ENCODE measurements at regions not wholly inside any gene's neighbourhood (a gene's known extent, or its start where the extent isn't known, plus 50 kb on each side); places are given as distances from the start of the nearest gene placed in this dataset.

DNA sequence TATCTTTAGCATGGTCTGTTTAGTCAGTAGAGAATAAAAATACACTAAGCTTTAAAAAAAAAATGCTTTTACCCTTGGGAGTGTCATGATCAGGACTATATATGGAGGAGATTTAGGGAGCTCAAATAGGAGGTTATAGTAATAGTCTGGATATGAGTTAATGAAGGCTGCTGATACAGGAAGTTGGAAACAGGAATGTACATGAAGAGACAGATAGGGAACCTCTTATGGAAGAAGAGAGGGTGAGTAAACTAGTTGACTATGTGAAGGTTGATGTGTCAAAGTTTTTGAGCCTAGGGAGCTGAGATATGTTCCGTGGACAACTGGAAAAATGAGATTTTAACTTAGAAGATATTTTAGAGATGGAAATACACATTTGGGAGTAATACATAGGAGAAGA is 472.0 kb upstream of the FZD8 start:
- H3K4me1 ChIP-seq (ENCODE audit: control insufficient read depth, insufficient read depth, low read length) = peaks cover 35% of the 10 kb centered on the region
- no peak overlapping the region for H3K9ac ChIP-seq (ENCODE audit: low read length)
- H3K27me3 ChIP-seq (replicated peaks; ENCODE audit: control insufficient read depth, insufficient read depth, low read length) = peaks cover 3% of the 10 kb centered on the region
- no peak overlapping the region for H3K4me3 ChIP-seq (ENCODE audit: low read length)
- DNase-seq (ENCODE audit: low read depth) = peak; percentile 0
- H3K9me3 ChIP-seq (ENCODE audit: control insufficient read depth, low read length) = no peaks in the 10 kb centered on the region
- H3K36me3 ChIP-seq (ENCODE audit: control insufficient read depth, insufficient read depth, low read length, severe bottlenecking) = no peaks in the 10 kb centered on the region

- Histone ChIP-seq H3K9ac (ENCODE audit: low read length) (no peak overlapping the region), H3K36me3 (ENCODE audit: control insufficient read depth, insufficient read depth, low read length, severe bottlenecking) (no peaks in the 10 kb centered on the region), H3K27me3 (replicated peaks; ENCODE audit: control insufficient read depth, insufficient read depth, low read length) (no peaks in the 10 kb centered on the region), H3K4me3 (ENCODE audit: low read length) (no peak overlapping the region), H3K4me1 (ENCODE audit: control insufficient read depth, insufficient read depth, low read length) (peaks cover 35% of the 10 kb centered on the region), H3K9me3 (ENCODE audit: control insufficient read depth, low read length) (no peaks in the 10 kb centered on the region)
- no peak for DNase-seq (ENCODE audit: low read depth)
Observed at GRCh38 chr10:36111676-36112075, 469.6 kb upstream of the FZD8 start.

DNA sequence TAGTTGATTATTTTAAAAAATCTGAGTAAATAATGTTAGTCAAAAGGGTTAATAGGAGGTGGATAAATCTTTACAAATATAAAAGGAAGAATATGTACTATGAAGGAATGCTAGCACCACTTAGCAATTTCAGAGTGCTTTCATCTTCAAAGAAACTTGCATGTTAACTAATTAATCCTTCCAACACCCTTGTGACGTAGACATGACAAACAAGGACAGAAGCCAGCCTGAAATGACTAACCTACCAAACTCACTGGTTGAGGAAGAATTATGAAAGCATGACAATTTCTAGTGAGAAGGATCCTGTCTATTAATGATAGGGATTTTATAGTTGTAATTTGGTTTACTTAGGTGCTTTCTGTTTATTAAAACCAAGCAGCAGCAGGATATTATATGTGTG is 468.0 kb upstream of the FZD8 start:
- Histone ChIP-seq H3K4me3 (ENCODE audit: low read length) (peak overlapping the region; percentile 14), H3K4me1 (ENCODE audit: control insufficient read depth, insufficient read depth, low read length) (peaks cover 28% of the 10 kb centered on the region), H3K27me3 (replicated peaks; ENCODE audit: control insufficient read depth, insufficient read depth, low read length) (no peaks in the 10 kb centered on the region), H3K9ac (ENCODE audit: low read length) (no peak overlapping the region), H3K36me3 (ENCODE audit: control insufficient read depth, insufficient read depth, low read length, severe bottlenecking) (no peaks in the 10 kb centered on the region), H3K9me3 (ENCODE audit: control insufficient read depth, low read length) (no peaks in the 10 kb centered on the region)
- DNase-seq (ENCODE audit: low read depth) = no peak

DNA sequence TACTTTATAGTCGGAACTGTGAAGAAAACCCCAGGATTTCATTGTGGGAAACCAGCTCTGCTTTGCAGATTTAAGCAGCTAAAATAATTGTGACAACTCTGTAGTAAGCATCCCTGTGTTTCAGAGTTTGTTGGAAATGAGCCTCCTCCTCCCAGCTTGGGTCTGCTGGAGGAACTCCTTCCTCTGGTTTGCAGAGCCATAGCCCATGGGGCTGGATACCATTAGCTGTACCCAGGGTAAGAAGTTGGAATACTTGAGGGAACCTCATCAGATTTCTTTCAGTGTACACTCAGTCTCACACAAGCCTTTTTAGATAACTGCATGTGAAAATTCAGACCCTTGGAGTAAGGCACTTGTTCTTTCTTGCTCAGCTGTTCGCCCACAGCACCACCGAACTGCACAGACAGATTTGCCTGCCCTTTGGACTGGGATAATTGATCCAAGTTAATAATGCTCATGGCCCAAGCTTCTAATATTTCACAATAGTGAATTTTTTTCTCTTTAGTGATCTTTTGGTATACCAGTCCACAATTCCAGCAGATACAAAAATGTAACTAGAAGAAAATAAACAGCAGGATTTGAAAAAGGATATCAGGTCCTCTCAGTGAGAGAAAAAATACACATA is 467.4 kb upstream of the FZD8 start:
- Histone ChIP-seq H3K4me1 (ENCODE audit: control insufficient read depth, insufficient read depth, low read length) (peaks cover 25% of the 10 kb centered on the region), H3K27me3 (replicated peaks; ENCODE audit: control insufficient read depth, insufficient read depth, low read length) (no peaks in the 10 kb centered on the region), H3K36me3 (ENCODE audit: control insufficient read depth, insufficient read depth, low read length, severe bottlenecking) (no peaks in the 10 kb centered on the region), H3K4me3 (ENCODE audit: low read length) (no peak overlapping the region), H3K9ac (ENCODE audit: low read length) (no peak overlapping the region), H3K9me3 (ENCODE audit: control insufficient read depth, low read length) (no peaks in the 10 kb centered on the region)
- peak; percentile 25 for DNase-seq (ENCODE audit: low read depth)

DNA sequence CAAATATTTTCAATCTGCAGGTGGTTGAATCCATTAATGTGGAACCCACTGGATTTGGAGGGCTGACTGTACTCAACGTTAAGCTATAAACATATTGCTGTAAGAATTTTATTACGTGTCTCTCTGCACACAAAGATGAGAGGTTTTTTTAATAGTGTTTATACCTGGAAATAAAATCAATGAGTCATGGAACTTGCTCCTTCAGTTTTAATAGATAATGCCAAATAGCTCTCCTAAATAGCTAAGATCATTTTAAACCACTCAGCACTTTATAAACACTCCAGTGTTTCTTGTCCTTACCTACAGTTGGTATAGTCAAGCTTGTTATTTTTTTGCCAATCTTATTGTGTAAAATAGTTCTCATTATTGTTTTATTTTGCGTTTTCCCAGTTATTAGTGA is 455.6 kb upstream of the FZD8 start:
- Histone ChIP-seq H3K9me3 (ENCODE audit: control insufficient read depth, low read length) (peaks cover 5% of the 10 kb centered on the region), H3K36me3 (ENCODE audit: control insufficient read depth, insufficient read depth, low read length, severe bottlenecking) (no peaks in the 10 kb centered on the region), H3K9ac (ENCODE audit: low read length) (no peak overlapping the region), H3K27me3 (replicated peaks; ENCODE audit: control insufficient read depth, insufficient read depth, low read length) (no peaks in the 10 kb centered on the region), H3K4me3 (ENCODE audit: low read length) (no peak overlapping the region), H3K4me1 (ENCODE audit: control insufficient read depth, insufficient read depth, low read length) (no peaks in the 10 kb centered on the region)
- no peak for DNase-seq (ENCODE audit: low read depth)

DNA sequence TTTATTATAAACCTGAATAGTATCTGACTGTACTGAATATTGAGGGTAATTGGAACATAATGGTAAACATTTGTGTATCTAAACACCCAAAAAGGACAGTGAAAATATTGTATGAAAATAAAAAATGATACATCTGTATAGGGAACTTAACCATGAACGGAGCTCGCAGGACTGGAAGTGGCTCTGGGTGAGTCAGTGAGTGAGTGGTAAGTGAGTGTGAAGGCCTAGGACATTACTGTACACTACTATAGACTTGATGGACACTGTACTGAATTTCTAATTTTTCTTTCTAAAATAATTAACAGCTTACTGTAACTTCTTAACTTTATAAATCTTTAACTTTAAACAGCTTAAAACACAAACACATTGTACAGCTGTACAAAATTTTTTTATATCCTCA is 454.5 kb upstream of the FZD8 start:
- peak; percentile 5 for DNase-seq (ENCODE audit: low read depth)
- no peak overlapping the region for H3K4me3 ChIP-seq (ENCODE audit: low read length)
- peaks cover 5% of the 10 kb centered on the region for H3K9me3 ChIP-seq (ENCODE audit: control insufficient read depth, low read length)
- no peaks in the 10 kb centered on the region for H3K27me3 ChIP-seq (replicated peaks; ENCODE audit: control insufficient read depth, insufficient read depth, low read length)
- no peak overlapping the region for H3K9ac ChIP-seq (ENCODE audit: low read length)
- no peaks in the 10 kb centered on the region for H3K36me3 ChIP-seq (ENCODE audit: control insufficient read depth, insufficient read depth, low read length, severe bottlenecking)
- no peaks in the 10 kb centered on the region for H3K4me1 ChIP-seq (ENCODE audit: control insufficient read depth, insufficient read depth, low read length)

- Histone ChIP-seq H3K4me1 (ENCODE audit: control insufficient read depth, insufficient read depth, low read length) (no peaks in the 10 kb centered on the region), H3K27me3 (replicated peaks; ENCODE audit: control insufficient read depth, insufficient read depth, low read length) (no peaks in the 10 kb centered on the region), H3K9me3 (ENCODE audit: control insufficient read depth, low read length) (no peaks in the 10 kb centered on the region), H3K36me3 (ENCODE audit: control insufficient read depth, insufficient read depth, low read length, severe bottlenecking) (no peaks in the 10 kb centered on the region), H3K9ac (ENCODE audit: low read length) (no peak overlapping the region), H3K4me3 (ENCODE audit: low read length) (no peak overlapping the region)
- no peak for DNase-seq (ENCODE audit: low read depth)
Observed at GRCh38 chr10:36094096-36094495, 452.0 kb upstream of the FZD8 start.

DNA sequence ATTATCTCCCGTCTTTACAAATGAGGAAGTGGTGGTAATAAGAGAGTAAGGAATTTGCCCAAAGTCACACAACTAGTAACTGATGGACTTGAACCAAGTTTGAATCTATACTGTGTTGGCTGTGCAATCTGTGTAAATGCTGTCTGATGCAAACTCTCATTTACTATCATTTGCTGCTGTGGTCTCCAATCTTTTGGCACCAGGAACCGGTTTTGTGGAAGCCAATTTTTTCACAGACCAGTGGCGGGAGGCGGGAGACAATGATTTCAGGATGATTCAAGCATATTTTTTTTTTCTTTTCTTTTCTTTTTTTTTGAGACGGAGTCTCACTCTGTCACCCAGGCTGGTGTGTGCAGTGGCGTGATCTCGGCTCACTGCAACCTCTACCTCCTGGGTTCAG is 450.0 kb upstream of the FZD8 start:
- no peaks in the 10 kb centered on the region for H3K9me3 ChIP-seq (ENCODE audit: control insufficient read depth, low read length)
- DNase-seq (ENCODE audit: low read depth) = no peak
- H3K4me3 ChIP-seq (ENCODE audit: low read length) = no peak overlapping the region
- H3K4me1 ChIP-seq (ENCODE audit: control insufficient read depth, insufficient read depth, low read length) = no peaks in the 10 kb centered on the region
- no peaks in the 10 kb centered on the region for H3K36me3 ChIP-seq (ENCODE audit: control insufficient read depth, insufficient read depth, low read length, severe bottlenecking)
- no peaks in the 10 kb centered on the region for H3K27me3 ChIP-seq (replicated peaks; ENCODE audit: control insufficient read depth, insufficient read depth, low read length)
- no peak overlapping the region for H3K9ac ChIP-seq (ENCODE audit: low read length)

DNA sequence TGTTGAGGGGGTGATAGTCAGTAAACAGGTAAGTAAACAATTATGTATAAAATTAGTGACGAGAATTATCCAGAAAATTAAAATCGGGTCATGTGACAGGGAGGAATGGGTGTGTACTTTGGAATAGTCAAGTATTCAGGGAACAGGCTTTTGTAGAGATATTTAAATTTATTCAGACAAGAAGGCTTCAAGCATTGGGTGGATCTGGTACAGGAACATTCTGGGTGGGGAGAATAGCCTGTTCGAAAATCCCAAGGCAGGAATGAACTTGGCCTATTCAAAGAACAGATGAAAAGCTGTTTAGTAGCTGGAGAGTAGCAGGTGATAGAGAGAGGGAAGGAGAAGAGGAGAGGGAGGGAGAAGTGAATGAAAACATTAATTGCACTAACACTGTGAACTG is 448.9 kb upstream of the FZD8 start:
- Histone ChIP-seq H3K9ac (ENCODE audit: low read length) (no peak overlapping the region), H3K27me3 (replicated peaks; ENCODE audit: control insufficient read depth, insufficient read depth, low read length) (no peaks in the 10 kb centered on the region), H3K4me3 (ENCODE audit: low read length) (no peak overlapping the region), H3K9me3 (ENCODE audit: control insufficient read depth, low read length) (no peaks in the 10 kb centered on the region), H3K4me1 (ENCODE audit: control insufficient read depth, insufficient read depth, low read length) (no peaks in the 10 kb centered on the region), H3K36me3 (ENCODE audit: control insufficient read depth, insufficient read depth, low read length, severe bottlenecking) (no peaks in the 10 kb centered on the region)
- DNase-seq (ENCODE audit: low read depth) = no peak

DNA sequence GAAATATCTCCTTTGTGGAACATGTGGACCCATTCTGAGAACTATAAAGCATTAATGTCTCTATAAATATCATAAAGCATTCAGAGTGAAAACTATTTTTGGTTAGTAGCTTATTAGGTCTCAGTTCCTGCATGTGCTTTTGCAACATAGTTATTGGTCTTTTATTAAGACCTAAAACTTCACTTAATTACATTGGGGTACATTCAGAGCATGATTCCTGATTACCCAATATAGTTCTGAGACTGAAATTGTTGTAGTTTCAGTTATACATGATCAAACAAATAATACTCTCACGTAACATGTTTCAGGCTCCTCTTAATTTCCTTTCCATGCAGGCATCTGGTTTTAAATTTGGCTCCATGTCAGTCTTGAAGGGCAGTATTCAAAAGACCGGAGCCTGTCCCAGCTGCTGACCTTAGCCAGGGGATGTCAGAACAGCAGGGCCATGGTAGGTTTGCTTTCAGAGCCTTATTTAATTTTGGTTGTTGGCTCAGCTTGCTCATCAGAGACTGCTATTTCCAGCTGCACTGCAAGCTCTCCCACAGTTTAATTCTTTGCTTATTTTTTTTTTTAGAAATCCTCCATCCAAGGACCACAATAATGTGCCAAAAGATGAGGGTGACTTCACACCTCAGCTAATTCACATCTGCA is 447.8 kb upstream of the FZD8 start:
- no peak overlapping the region for H3K4me3 ChIP-seq (ENCODE audit: low read length)
- H3K4me1 ChIP-seq (ENCODE audit: control insufficient read depth, insufficient read depth, low read length) = no peaks in the 10 kb centered on the region
- H3K36me3 ChIP-seq (ENCODE audit: control insufficient read depth, insufficient read depth, low read length, severe bottlenecking) = no peaks in the 10 kb centered on the region
- DNase-seq (ENCODE audit: low read depth) = no peak
- no peaks in the 10 kb centered on the region for H3K9me3 ChIP-seq (ENCODE audit: control insufficient read depth, low read length)
- H3K27me3 ChIP-seq (replicated peaks; ENCODE audit: control insufficient read depth, insufficient read depth, low read length) = no peaks in the 10 kb centered on the region
- no peak overlapping the region for H3K9ac ChIP-seq (ENCODE audit: low read length)

GRCh38 chr10:36087006-36088005 is 445.2 kb upstream of the FZD8 start:
- Histone ChIP-seq H3K4me3 (ENCODE audit: low read length) (no peak overlapping the region), H3K36me3 (ENCODE audit: control insufficient read depth, insufficient read depth, low read length, severe bottlenecking) (no peaks in the 10 kb centered on the region), H3K4me1 (ENCODE audit: control insufficient read depth, insufficient read depth, low read length) (no peaks in the 10 kb centered on the region), H3K27me3 (replicated peaks; ENCODE audit: control insufficient read depth, insufficient read depth, low read length) (peaks cover 4% of the 10 kb centered on the region), H3K9ac (ENCODE audit: low read length) (no peak overlapping the region), H3K9me3 (ENCODE audit: control insufficient read depth, low read length) (no peaks in the 10 kb centered on the region)
- DNase-seq (ENCODE audit: low read depth) = no peak

All from adipocyte (in vitro differentiated cells).